ENCODE measurements at regions not wholly inside any gene's neighbourhood (a gene's known extent, or its start where the extent isn't known, plus 50 kb on each side); places are given as distances from the start of the nearest gene placed in this dataset.

DNA sequence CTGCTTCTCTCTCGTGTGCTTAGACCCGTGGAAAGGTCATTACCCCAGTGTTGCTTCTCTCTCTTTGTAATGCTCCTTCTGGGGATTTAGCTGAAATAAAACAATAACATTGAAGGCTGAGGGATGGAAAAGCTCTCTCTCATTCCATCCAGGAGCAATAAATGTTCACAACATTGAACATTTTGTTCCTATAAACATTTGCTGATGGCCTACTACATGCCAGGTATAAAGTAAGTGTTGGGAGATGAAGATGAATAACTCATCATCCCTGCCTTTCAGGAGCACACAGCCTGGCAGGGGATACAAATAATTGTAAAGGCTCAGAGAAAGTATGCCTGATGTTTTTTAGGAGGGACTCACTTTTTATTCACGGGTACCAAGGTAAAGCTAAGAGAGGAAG lies 158.1 kb downstream of the KDR start:
- DNase-seq (ENCODE audit: insufficient read length, low spot score, missing footprints) = peak; percentile 35
- H4K20me1 ChIP-seq (ENCODE audit: insufficient read depth, low read length) = no peaks in the 10 kb centered on the region
- H3K4me2 ChIP-seq (ENCODE audit: insufficient read depth, low read length) = no peak overlapping the region
- TF ChIP-seq, protein P1, sequence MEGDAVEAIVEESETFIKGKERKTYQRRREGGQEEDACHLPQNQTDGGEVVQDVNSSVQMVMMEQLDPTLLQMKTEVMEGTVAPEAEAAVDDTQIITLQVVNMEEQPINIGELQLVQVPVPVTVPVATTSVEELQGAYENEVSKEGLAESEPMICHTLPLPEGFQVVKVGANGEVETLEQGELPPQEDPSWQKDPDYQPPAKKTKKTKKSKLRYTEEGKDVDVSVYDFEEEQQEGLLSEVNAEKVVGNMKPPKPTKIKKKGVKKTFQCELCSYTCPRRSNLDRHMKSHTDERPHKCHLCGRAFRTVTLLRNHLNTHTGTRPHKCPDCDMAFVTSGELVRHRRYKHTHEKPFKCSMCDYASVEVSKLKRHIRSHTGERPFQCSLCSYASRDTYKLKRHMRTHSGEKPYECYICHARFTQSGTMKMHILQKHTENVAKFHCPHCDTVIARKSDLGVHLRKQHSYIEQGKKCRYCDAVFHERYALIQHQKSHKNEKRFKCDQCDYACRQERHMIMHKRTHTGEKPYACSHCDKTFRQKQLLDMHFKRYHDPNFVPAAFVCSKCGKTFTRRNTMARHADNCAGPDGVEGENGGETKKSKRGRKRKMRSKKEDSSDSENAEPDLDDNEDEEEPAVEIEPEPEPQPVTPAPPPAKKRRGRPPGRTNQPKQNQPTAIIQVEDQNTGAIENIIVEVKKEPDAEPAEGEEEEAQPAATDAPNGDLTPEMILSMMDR (IDR thresholded peaks at IDR 0.05; ENCODE audit: extremely low read depth, low read depth, low read length) = no peak
- H3K79me2 ChIP-seq (ENCODE audit: insufficient read depth, low read length) = no peaks in the 10 kb centered on the region
- no peak overlapping the region for H3K4me3 ChIP-seq (ENCODE audit: insufficient read depth, low read length)
- no peak overlapping the region for H3K27ac ChIP-seq (ENCODE audit: low read depth, low read length)
- no peak overlapping the region for H2AFZ ChIP-seq (ENCODE audit: low read length)
- H3K4me1 ChIP-seq (ENCODE audit: insufficient read depth, low read length) = no peaks in the 10 kb centered on the region
- H3K27me3 ChIP-seq (ENCODE audit: insufficient read depth, low read length) = no peaks in the 10 kb centered on the region
- H3K36me3 ChIP-seq (ENCODE audit: insufficient read depth, low read length) = no peaks in the 10 kb centered on the region
- no peaks in the 10 kb centered on the region for H3K9me3 ChIP-seq (ENCODE audit: low read depth, low read length)

DNA sequence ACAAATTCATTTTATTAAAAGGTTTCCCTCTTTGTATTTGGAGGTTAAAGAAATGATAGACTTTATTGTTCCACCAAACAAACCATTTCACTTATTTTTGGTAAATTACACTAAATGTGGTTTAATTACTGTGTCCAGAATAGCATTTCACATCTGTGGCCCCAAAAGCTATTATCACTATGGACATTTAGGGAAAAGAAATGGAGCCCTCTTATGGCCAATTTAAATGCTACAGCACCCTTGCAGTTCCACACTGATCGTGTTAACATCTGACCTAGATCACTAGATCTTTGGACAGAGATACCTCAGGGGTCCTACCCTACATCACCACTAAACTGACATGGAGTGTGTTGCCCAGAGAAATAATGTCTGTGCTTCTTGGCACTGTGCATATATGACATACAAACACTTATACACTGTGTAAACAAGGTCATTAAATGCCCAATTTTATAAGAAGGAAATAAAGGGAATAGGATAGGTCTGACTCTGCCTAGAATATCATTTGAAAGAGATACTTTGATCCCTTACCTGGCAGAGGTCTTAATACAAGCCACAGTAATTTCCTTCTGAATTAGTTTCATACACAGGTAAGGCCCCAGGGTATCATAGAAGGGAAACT lies 163.9 kb downstream of the KDR start:
- TF ChIP-seq, protein P1 (IDR thresholded peaks at IDR 0.05; ENCODE audit: extremely low read depth, low read depth, low read length) = peak; percentile 71
- peak; percentile 4 for DNase-seq (ENCODE audit: insufficient read length, low spot score, missing footprints)

DNA sequence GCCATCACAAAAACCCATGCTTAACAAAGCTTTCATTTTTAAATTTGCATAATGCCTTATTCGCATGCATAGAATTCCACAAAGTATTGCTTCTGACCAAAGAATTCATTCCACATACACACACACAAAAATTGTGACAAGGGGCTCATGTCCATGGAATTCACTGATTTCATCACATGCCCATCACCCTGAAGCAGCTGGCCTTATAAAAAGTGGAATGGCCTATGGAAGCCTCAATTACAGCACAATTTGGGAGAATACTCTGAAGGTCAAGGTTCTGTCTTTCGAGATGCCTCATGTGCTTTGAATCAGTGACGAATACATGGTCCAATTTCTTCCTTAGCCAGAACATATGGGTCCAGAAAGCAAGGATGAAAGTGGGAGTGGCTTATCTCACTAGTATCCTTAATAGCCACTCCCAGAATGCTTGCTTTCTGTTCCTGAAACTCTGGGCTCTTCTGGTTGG lies 165.7 kb downstream of the KDR start:
- H3K27ac ChIP-seq (ENCODE audit: low read depth, low read length) = peak overlapping the region; percentile 23
- peaks cover 11% of the 10 kb centered on the region for H3K4me1 ChIP-seq (ENCODE audit: insufficient read depth, low read length)
- H3K4me3 ChIP-seq (ENCODE audit: insufficient read depth, low read length) = no peak overlapping the region
- no peaks in the 10 kb centered on the region for H4K20me1 ChIP-seq (ENCODE audit: insufficient read depth, low read length)
- H3K4me2 ChIP-seq (ENCODE audit: insufficient read depth, low read length) = peak overlapping the region; percentile 27
- TF ChIP-seq, protein P1 (IDR thresholded peaks at IDR 0.05; ENCODE audit: extremely low read depth, low read depth, low read length) = no peak
- H3K27me3 ChIP-seq (ENCODE audit: insufficient read depth, low read length) = no peaks in the 10 kb centered on the region
- peak overlapping the region; percentile 42 for H2AFZ ChIP-seq (ENCODE audit: low read length)
- DNase-seq (ENCODE audit: insufficient read length, low spot score, missing footprints) = peak; percentile 23
- H3K9me3 ChIP-seq (ENCODE audit: low read depth, low read length) = no peaks in the 10 kb centered on the region
- no peaks in the 10 kb centered on the region for H3K79me2 ChIP-seq (ENCODE audit: insufficient read depth, low read length)
- H3K36me3 ChIP-seq (ENCODE audit: insufficient read depth, low read length) = no peaks in the 10 kb centered on the region

More for the DNA sequence above, 163.9 kb downstream of the KDR start:
- Histone ChIP-seq H3K4me1 (ENCODE audit: insufficient read depth, low read length) (peaks cover 11% of the 10 kb centered on the region), H3K27ac (ENCODE audit: low read depth, low read length) (no peak overlapping the region), H3K36me3 (ENCODE audit: insufficient read depth, low read length) (no peaks in the 10 kb centered on the region), H3K4me3 (ENCODE audit: insufficient read depth, low read length) (no peak overlapping the region), H3K79me2 (ENCODE audit: insufficient read depth, low read length) (no peaks in the 10 kb centered on the region), H3K4me2 (ENCODE audit: insufficient read depth, low read length) (no peak overlapping the region), H4K20me1 (ENCODE audit: insufficient read depth, low read length) (no peaks in the 10 kb centered on the region), H2AFZ (ENCODE audit: low read length) (no peak overlapping the region), H3K27me3 (ENCODE audit: insufficient read depth, low read length) (no peaks in the 10 kb centered on the region), H3K9me3 (ENCODE audit: low read depth, low read length) (no peaks in the 10 kb centered on the region)

DNA sequence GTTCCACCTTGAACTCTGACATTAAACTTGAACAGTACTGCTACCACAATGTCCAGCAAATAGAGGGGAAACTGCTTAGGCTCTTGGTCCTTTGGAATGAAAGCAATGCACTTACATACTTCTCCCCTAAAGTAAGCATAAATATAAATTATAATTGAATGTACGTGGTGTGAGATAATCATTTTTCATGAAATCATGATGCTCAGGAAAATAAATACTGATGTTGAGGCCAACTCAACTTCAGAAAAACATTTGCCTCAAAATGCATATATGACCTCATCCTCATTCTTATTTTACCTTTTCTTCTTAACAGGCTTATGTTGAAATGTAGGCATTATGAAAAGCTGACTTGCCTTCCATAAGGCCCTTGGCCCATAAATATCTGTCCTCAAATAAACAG lies 166.3 kb downstream of the KDR start:
- Histone ChIP-seq H3K27me3 (ENCODE audit: insufficient read depth, low read length) (no peaks in the 10 kb centered on the region), H3K36me3 (ENCODE audit: insufficient read depth, low read length) (no peaks in the 10 kb centered on the region), H3K9me3 (ENCODE audit: low read depth, low read length) (no peaks in the 10 kb centered on the region), H2AFZ (ENCODE audit: low read length) (no peak overlapping the region), H3K4me3 (ENCODE audit: insufficient read depth, low read length) (no peak overlapping the region), H3K4me2 (ENCODE audit: insufficient read depth, low read length) (peak overlapping the region; percentile 27), H3K27ac (ENCODE audit: low read depth, low read length) (peak overlapping the region; percentile 23), H3K4me1 (ENCODE audit: insufficient read depth, low read length) (peaks cover 11% of the 10 kb centered on the region), H4K20me1 (ENCODE audit: insufficient read depth, low read length) (no peaks in the 10 kb centered on the region), H3K79me2 (ENCODE audit: insufficient read depth, low read length) (no peaks in the 10 kb centered on the region)
- TF ChIP-seq, protein P1 (IDR thresholded peaks at IDR 0.05; ENCODE audit: extremely low read depth, low read depth, low read length) = no peak
- DNase-seq (ENCODE audit: insufficient read length, low spot score, missing footprints) = no peak

Data from osteoblast (primary cell).